ENCODE measurements at regions not wholly inside any gene's neighbourhood (a gene's known extent, or its start where the extent isn't known, plus 50 kb on each side); places are given as distances from the start of the nearest gene placed in this dataset.

DNA sequence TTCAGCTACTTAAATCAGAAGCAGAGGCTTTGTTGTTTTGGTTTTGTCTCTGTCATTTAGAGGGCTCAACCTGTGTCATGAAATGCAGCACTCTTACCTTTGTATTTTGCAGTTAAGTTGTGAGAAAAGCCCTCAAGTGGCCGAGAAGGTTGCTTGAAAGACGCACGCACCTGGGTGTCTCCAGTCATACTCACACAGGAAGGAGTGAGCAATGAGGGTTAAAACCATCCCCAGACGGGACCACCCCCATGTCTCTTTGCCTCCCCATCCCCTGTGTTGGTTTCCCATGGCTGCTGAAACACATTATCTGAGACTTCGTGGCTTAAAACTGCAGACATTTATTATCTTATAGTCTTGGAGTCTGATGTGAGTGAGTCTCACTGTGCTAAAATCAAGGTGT lies 376.1 kb upstream of the CFAP20DC start:
- TF ChIP-seq TAF1 (IDR thresholded peaks at IDR 0.05; ENCODE audit: borderline replicate concordance, insufficient read depth, low read length) (no peak), POLR2AphosphoS5 (IDR thresholded peaks at IDR 0.05; ENCODE audit: low read depth, low read length) (no peak), REST (IDR thresholded peaks at IDR 0.05; ENCODE audit: insufficient read depth in 1 of 2, low read depth in 2 of 2, low read length in 2 of 2) (no peak)
